ENCODE measurements at regions not wholly inside any gene's neighbourhood (a gene's known extent, or its start where the extent isn't known, plus 50 kb on each side); places are given as distances from the start of the nearest gene placed in this dataset.

DNA sequence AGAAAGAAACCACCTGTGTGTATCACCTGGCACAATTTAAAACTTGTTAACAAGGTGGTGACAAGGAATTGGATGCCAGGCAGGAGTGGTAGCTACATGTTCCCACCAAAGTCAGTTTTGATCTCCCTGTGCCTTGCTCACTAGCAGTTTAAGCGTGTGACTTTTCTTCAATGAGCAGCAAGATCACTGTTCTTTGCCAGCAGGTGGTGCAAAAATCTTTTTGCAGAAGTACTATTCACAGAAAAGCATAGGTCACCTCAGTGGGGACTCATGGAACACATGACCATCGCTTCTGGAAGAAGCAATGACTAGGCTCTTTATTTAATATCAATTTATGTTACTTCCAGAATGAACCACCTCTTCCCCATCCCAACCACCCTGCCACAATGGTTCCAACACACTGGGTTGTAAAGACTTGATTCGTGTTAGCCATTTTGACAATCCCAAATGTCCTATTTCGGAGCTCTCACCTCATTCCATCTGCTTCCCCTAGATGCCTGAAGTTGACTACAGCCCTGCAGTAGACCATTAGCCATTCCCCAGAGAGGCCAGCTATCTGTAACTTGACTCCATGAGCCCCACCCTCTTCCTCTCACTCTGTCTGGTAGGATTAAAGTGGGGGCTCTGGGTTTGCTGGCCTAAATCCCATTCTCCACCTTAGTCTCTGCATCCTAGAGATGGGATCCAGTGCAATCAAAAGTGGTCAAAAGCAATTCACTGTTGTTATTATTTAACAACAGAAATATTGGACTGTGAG, 59.1 kb upstream of the TNFRSF19 start:
- TF ChIP-seq POLR2AphosphoS5 (IDR thresholded peaks at IDR 0.05; ENCODE audit: insufficient read depth in 1 of 2, low read depth in 1 of 2) (no peak), CTCF (IDR thresholded peaks at IDR 0.05) (no peak), POLR2A (IDR thresholded peaks at IDR 0.05) (no peak)
- H3K27ac ChIP-seq = no peak overlapping the region
- intact Hi-C loops (cut with DNase I) = no loop called here

GRCh38 chr13:23512762-23513395, 57.3 kb upstream of the TNFRSF19 start:
- Histone ChIP-seq H3K27me3 (no peaks in the 10 kb centered on the region), H3K4me3 (no peak overlapping the region), H3K27ac (no peak overlapping the region), H3K4me1 (peaks cover 15% of the 10 kb centered on the region), H3K36me3 (no peaks in the 10 kb centered on the region), H3K9me3 (no peaks in the 10 kb centered on the region)
- intact Hi-C loops (cut with DNase I) = no loop called here
- DNase-seq (ENCODE audit: extremely low spot score in 2 of 2) = no peak
- TF ChIP-seq POLR2A (IDR thresholded peaks at IDR 0.05) (no peak), CTCF (IDR thresholded peaks at IDR 0.05) (no peak), POLR2AphosphoS5 (IDR thresholded peaks at IDR 0.05; ENCODE audit: insufficient read depth in 1 of 2, low read depth in 1 of 2) (no peak)

More for the DNA sequence above, 59.1 kb upstream of the TNFRSF19 start:
- Histone ChIP-seq H3K4me1 (peaks cover 23% of the 10 kb centered on the region), H3K27me3 (no peaks in the 10 kb centered on the region), H3K9me3 (no peaks in the 10 kb centered on the region), H3K36me3 (no peaks in the 10 kb centered on the region), H3K4me3 (no peak overlapping the region)
- DNase-seq (ENCODE audit: extremely low spot score in 2 of 2) = no peak

DNA sequence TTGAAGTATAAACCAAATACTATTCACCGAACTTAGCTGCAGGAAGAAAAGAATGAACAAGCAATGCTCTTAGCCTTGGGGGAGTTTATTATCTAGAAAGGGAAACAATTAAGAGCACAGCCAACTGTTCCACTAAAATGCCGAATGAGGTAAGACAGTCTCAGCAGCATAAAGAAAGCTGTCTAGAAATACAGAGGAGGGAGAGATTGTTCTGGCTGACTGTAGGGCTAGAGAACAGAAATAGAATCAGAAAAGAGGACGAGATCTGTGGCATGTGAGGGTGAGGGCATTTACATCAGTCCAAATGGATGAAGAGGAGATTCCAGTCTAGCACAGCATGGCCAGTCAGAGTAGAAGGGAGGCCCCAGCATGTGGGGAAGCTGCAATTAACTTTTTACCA, 56.8 kb upstream of the TNFRSF19 start:
- TF ChIP-seq CTCF (IDR thresholded peaks at IDR 0.05) (no peak), POLR2AphosphoS5 (IDR thresholded peaks at IDR 0.05; ENCODE audit: insufficient read depth in 1 of 2, low read depth in 1 of 2) (peak in 1 of 2 donors; percentile 32)
- intact Hi-C loops (cut with DNase I) = no loop called here
- Histone ChIP-seq H3K27me3 (no peaks in the 10 kb centered on the region), H3K4me1 (peaks cover 15% of the 10 kb centered on the region), H3K27ac (no peak overlapping the region), H3K9me3 (no peaks in the 10 kb centered on the region), H3K4me3 (no peak overlapping the region), H3K36me3 (no peaks in the 10 kb centered on the region)
- no peak for DNase-seq (ENCODE audit: extremely low spot score in 2 of 2)

GRCh38 chr13:23514076-23514475, 56.1 kb upstream of the TNFRSF19 start:
- no peak for DNase-seq (ENCODE audit: extremely low spot score in 2 of 2)
- no peak overlapping the region for H3K27ac ChIP-seq
- peaks cover 15% of the 10 kb centered on the region for H3K4me1 ChIP-seq
- no peaks in the 10 kb centered on the region for H3K36me3 ChIP-seq
- no peak overlapping the region for H3K4me3 ChIP-seq
- H3K9me3 ChIP-seq = no peaks in the 10 kb centered on the region
- no peak for TF ChIP-seq POLR2A (IDR thresholded peaks at IDR 0.05)
- TF ChIP-seq POLR2AphosphoS5 (IDR thresholded peaks at IDR 0.05; ENCODE audit: insufficient read depth in 1 of 2, low read depth in 1 of 2) = no peak
- no peak for TF ChIP-seq CTCF (IDR thresholded peaks at IDR 0.05)
- no peaks in the 10 kb centered on the region for H3K27me3 ChIP-seq
- intact Hi-C loops (cut with DNase I) = no loop called here

- no peaks in the 10 kb centered on the region for H3K27me3 ChIP-seq
- no peaks in the 10 kb centered on the region for H3K36me3 ChIP-seq
- H3K27ac ChIP-seq = no peak overlapping the region
- no peak for DNase-seq (ENCODE audit: extremely low spot score in 2 of 2)
- no peak overlapping the region for H3K4me3 ChIP-seq
- no peak for TF ChIP-seq POLR2AphosphoS5 (IDR thresholded peaks at IDR 0.05; ENCODE audit: insufficient read depth in 1 of 2, low read depth in 1 of 2)
- no peak for TF ChIP-seq CTCF (IDR thresholded peaks at IDR 0.05)
- TF ChIP-seq POLR2A (IDR thresholded peaks at IDR 0.05) = no peak
- H3K9me3 ChIP-seq = no peaks in the 10 kb centered on the region
- intact Hi-C loops (cut with DNase I) = no loop called here
- H3K4me1 ChIP-seq = peaks cover 11% of the 10 kb centered on the region
Observed at GRCh38 chr13:23515116-23515515, 55.1 kb upstream of the TNFRSF19 start.

Data from vagina (tissue), 2 donors.